Naive thymus-derived CD4-positive, alpha-beta T cell (primary cell): ENCODE measurements at regions not wholly inside any gene's neighbourhood (a gene's known extent, or its start where the extent isn't known, plus 50 kb on each side); places are given as distances from the start of the nearest gene placed in this dataset.

Experiments used
- ATAC-seq: fragments of 150-1000 bp; cut with Tn5 transposase; 2 replicates; pipeline ENCODE4 v1.10.0; 2021; ENCODE audit warnings: mild to moderate bottlenecking, moderate library complexity
- CTCF ChIA-PET: fragments of 350-600 bp; sonication (Branson Sonifier 250); formaldehyde crosslinking; loops from one replicate; lab custom pipeline; 2021; ENCODE audit warnings: antibody characterized with exemption; lab: Charles Lee
- POLR2A ChIA-PET: fragments of 350-600 bp; sonication (Branson Sonifier 250); formaldehyde crosslinking; loops from one replicate; lab custom pipeline; 2021; ENCODE audit warnings: antibody characterized with exemption, inconsistent platforms; lab: Charles Lee
- DNase-seq, 9 donors: peaks; one replicate each; pipeline versions ENCODE4 v3.0.0 to v3.0.0-alpha.2; 2020 to 2022; ENCODE audit warnings: mixed read lengths in 1 of 9
- H3K27ac ChIP-seq: one replicate; pipeline ENCODE4 v1.7.0; 2013; ENCODE audit warnings: mild to moderate bottlenecking, low read depth, low read length, moderate library complexity
- H3K27me3 ChIP-seq, 2 donors: one replicate each; pipeline ENCODE4 v1.7.0; 2013; ENCODE audit warnings: low read length in 2 of 2, mild to moderate bottlenecking in 2 of 2, moderate library complexity in 2 of 2; ENCODE audit not compliant: control insufficient read depth in 2 of 2, insufficient read depth in 2 of 2
- H3K36me3 ChIP-seq, 3 experiments: 1 replicate in 2 of 3; 2 replicates in 1 of 3; pipeline ENCODE4 v1.7.0; 2013; ENCODE audit warnings: low read length in 3 of 3, mild to moderate bottlenecking in 3 of 3, moderate library complexity in 1 of 3; ENCODE audit not compliant: insufficient read depth in 3 of 3, control insufficient read depth in 2 of 3
- H3K4me1 ChIP-seq, 2 donors: one replicate each; pipeline ENCODE4 v1.7.0; 2013; ENCODE audit warnings: low read length in 2 of 2, mild to moderate bottlenecking in 2 of 2, moderate library complexity in 1 of 2; ENCODE audit not compliant: control insufficient read depth in 2 of 2, insufficient read depth in 2 of 2
- H3K4me3 ChIP-seq: 2 replicates; pipeline ENCODE4 v1.7.0; 2013; ENCODE audit warnings: mild to moderate bottlenecking, low read length
- H3K9me3 ChIP-seq, 3 experiments: 1 replicate in 2 of 3; 2 replicates in 1 of 3; pipeline ENCODE4 v1.7.0; 2013; ENCODE audit warnings: low read length in 3 of 3; ENCODE audit not compliant: control insufficient read depth in 2 of 3
- H3K27ac Mint-ChIP-seq, 9 donors: one replicate each; pipeline ENCODE4 v1.8.0; 2020 to 2022; ENCODE audit warnings: mixed read lengths in 9 of 9, mild to moderate bottlenecking in 8 of 9, moderate library complexity in 5 of 9, inconsistent platforms in 2 of 9
- H3K27me3 Mint-ChIP-seq, 5 donors: one replicate each; pipeline ENCODE4 v1.8.0; 2021 to 2022; ENCODE audit warnings: mixed read lengths in 5 of 5, mild to moderate bottlenecking in 1 of 5
- H3K36me3 Mint-ChIP-seq, 5 donors: one replicate each; pipeline ENCODE4 v1.8.0; 2020 to 2022; ENCODE audit warnings: mixed read lengths in 5 of 5, mild to moderate bottlenecking in 3 of 5, inconsistent platforms in 1 of 5
- H3K4me1 Mint-ChIP-seq, 7 donors: one replicate each; pipeline ENCODE4 v1.8.0; 2020 to 2022; ENCODE audit warnings: mixed read lengths in 7 of 7, mild to moderate bottlenecking in 3 of 7, inconsistent platforms in 1 of 7
- H3K4me3 Mint-ChIP-seq, 10 donors: one replicate each; pipeline ENCODE4 v1.8.0; 2020 to 2022; ENCODE audit warnings: mild to moderate bottlenecking in 10 of 10, mixed read lengths in 10 of 10, moderate library complexity in 6 of 10, inconsistent platforms in 2 of 10
- H3K9me3 Mint-ChIP-seq, 11 donors: one replicate each; pipeline ENCODE4 v1.8.0; 2020 to 2022; ENCODE audit warnings: mixed read lengths in 11 of 11, mild to moderate bottlenecking in 4 of 11, inconsistent platforms in 1 of 11, moderate library complexity in 1 of 11
- intact Hi-C, 2 donors: fragments of 100-400 bp; cut with micrococcal nuclease; formaldehyde crosslinking; loops; one replicate each; pipeline ENCODE4 v1.15.1; 2023

- intact Hi-C loops: no loop called here
- DNase-seq (no peak), ATAC-seq (no peak)
- no peaks in the 10 kb centered on the region for H3K4me1 ChIP-seq
- H3K4me3 Mint-ChIP-seq: no peak overlapping the region
- H3K27ac Mint-ChIP-seq: no peak overlapping the region
- no peaks in the 10 kb centered on the region for H3K9me3 ChIP-seq
- H3K27me3 ChIP-seq: no peaks in the 10 kb centered on the region
- H3K4me1 Mint-ChIP-seq: no peaks in the 10 kb centered on the region
- CTCF ChIA-PET: no interaction called here
- no peak overlapping the region for H3K4me3 ChIP-seq
- H3K27me3 Mint-ChIP-seq: no peaks in the 10 kb centered on the region
- no peaks in the 10 kb centered on the region for H3K36me3 ChIP-seq
- H3K36me3 Mint-ChIP-seq: no peaks in the 10 kb centered on the region
- H3K27ac ChIP-seq: no peak overlapping the region
- POLR2A ChIA-PET: no interaction called here
- peaks cover 0 to 4% (median 0%) of the 10 kb centered on the region in 11 donors for H3K9me3 Mint-ChIP-seq
These were observed 81.8 kb upstream of the KCNJ3 start for GRCh38 chr2:154616659-154617058.

- no peak overlapping the region for H3K4me3 Mint-ChIP-seq
- Histone ChIP-seq H3K9me3 (no peaks in the 10 kb centered on the region), H3K4me3 (no peak overlapping the region), H3K4me1 (no peaks in the 10 kb centered on the region), H3K27me3 (no peaks in the 10 kb centered on the region), H3K36me3 (no peaks in the 10 kb centered on the region), H3K27ac (no peak overlapping the region)
- POLR2A ChIA-PET: no interaction called here
- intact Hi-C loops: loop anchor here (5.0 to 10.0 kb wide), 2 partner anchors 216 to 692 kb away; no protein-coding TSS in a partner anchor
- peaks cover 0 to 4% (median 0%) of the 10 kb centered on the region in 11 donors for H3K9me3 Mint-ChIP-seq
- H3K36me3 Mint-ChIP-seq: no peaks in the 10 kb centered on the region
- DNase-seq: no peak
- no peak for ATAC-seq
- H3K27me3 Mint-ChIP-seq: no peaks in the 10 kb centered on the region
- no peaks in the 10 kb centered on the region for H3K4me1 Mint-ChIP-seq
- CTCF ChIA-PET: no interaction called here
- H3K27ac Mint-ChIP-seq: no peak overlapping the region
These were observed 78.0 kb upstream of the KCNJ3 start for GRCh38 chr2:154620471-154620870.

- no peak overlapping the region for H3K4me3 Mint-ChIP-seq
- H3K36me3 ChIP-seq: no peaks in the 10 kb centered on the region
- H3K4me3 ChIP-seq: no peak overlapping the region
- H3K27ac Mint-ChIP-seq: no peak overlapping the region
- no peaks in the 10 kb centered on the region for H3K27me3 Mint-ChIP-seq
- intact Hi-C loops: loop anchor here (5.0 to 10.0 kb wide), 2 partner anchors 219 to 688 kb away; no protein-coding TSS in a partner anchor
- no peaks in the 10 kb centered on the region for H3K36me3 Mint-ChIP-seq
- H3K4me1 Mint-ChIP-seq: no peaks in the 10 kb centered on the region
- H3K27ac ChIP-seq: no peak overlapping the region
- ChIA-PET CTCF (interaction anchor here (0.6 kb wide), 1 partner anchor 29 kb away, joined by 3 read pairs; no protein-coding TSS in a partner anchor), POLR2A (no interaction called here)
- ATAC-seq (peak; percentile 18), DNase-seq (no peak)
- no peaks in the 10 kb centered on the region for H3K4me1 ChIP-seq
- H3K9me3 Mint-ChIP-seq: peaks cover 0 to 6% (median 0%) of the 10 kb centered on the region in 11 donors
- H3K9me3 ChIP-seq: no peaks in the 10 kb centered on the region
- H3K27me3 ChIP-seq: no peaks in the 10 kb centered on the region
These were observed 74.7 kb upstream of the KCNJ3 start for GRCh38 chr2:154623819-154624218.

DNA sequence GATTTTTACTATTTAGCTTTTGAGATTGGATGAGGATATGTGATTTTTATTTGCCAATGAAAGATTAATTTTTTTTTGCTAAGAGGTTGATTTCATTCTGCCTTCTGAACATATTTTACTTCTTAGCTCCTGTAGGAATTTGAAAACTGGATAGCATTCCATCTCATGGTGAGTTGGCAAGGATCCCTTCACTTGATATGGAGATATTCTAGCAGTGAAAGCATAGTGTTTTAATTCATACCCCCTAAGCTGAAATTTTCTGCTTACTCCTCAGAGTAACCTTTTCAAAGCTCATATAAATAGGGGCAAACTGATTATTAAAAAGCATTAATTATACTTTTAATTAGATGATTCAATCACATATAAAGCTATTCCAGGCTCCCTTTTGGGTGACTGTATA lies 61.0 kb upstream of the KCNJ3 start:
- Histone ChIP-seq H3K36me3 (no peaks in the 10 kb centered on the region), H3K4me1 (no peaks in the 10 kb centered on the region), H3K27ac (no peak overlapping the region), H3K4me3 (no peak overlapping the region), H3K27me3 (no peaks in the 10 kb centered on the region), H3K9me3 (no peaks in the 10 kb centered on the region)
- DNase-seq (no peak), ATAC-seq (no peak)
- no peaks in the 10 kb centered on the region for H3K4me1 Mint-ChIP-seq
- intact Hi-C loops: no loop called here
- no peaks in the 10 kb centered on the region for H3K27me3 Mint-ChIP-seq
- H3K36me3 Mint-ChIP-seq: no peaks in the 10 kb centered on the region
- peaks cover 0 to 10% (median 0%) of the 10 kb centered on the region in 11 donors for H3K9me3 Mint-ChIP-seq
- ChIA-PET POLR2A (no interaction called here), CTCF (no interaction called here)
- H3K4me3 Mint-ChIP-seq: no peak overlapping the region
- H3K27ac Mint-ChIP-seq: no peak overlapping the region

- Histone ChIP-seq H3K4me3 (no peak overlapping the region), H3K27ac (no peak overlapping the region), H3K36me3 (no peaks in the 10 kb centered on the region), H3K27me3 (no peaks in the 10 kb centered on the region), H3K4me1 (no peaks in the 10 kb centered on the region), H3K9me3 (no peaks in the 10 kb centered on the region)
- intact Hi-C loops: no loop called here
- Mint-ChIP-seq H3K9me3 (peaks cover 0 to 10% (median 0%) of the 10 kb centered on the region in 11 donors), H3K27me3 (no peaks in the 10 kb centered on the region), H3K27ac (no peak overlapping the region), H3K4me1 (no peaks in the 10 kb centered on the region), H3K4me3 (no peak overlapping the region), H3K36me3 (no peaks in the 10 kb centered on the region)
- ChIA-PET POLR2A (no interaction called here), CTCF (no interaction called here)
- DNase-seq (no peak), ATAC-seq (no peak)
These were observed 59.7 kb upstream of the KCNJ3 start for GRCh38 chr2:154638783-154639182.

GRCh38 chr2:154640000-154640399 lies 58.5 kb upstream of the KCNJ3 start:
- H3K27me3 ChIP-seq: no peaks in the 10 kb centered on the region
- H3K4me3 ChIP-seq: no peak overlapping the region
- DNase-seq (no peak), ATAC-seq (no peak)
- no peak overlapping the region for H3K27ac ChIP-seq
- Mint-ChIP-seq H3K9me3 (peaks cover 0 to 10% (median 0%) of the 10 kb centered on the region in 11 donors), H3K4me3 (no peak overlapping the region), H3K27ac (no peak overlapping the region), H3K27me3 (no peaks in the 10 kb centered on the region), H3K4me1 (no peaks in the 10 kb centered on the region), H3K36me3 (no peaks in the 10 kb centered on the region)
- POLR2A ChIA-PET: no interaction called here
- CTCF ChIA-PET: interaction anchor here (0.6 kb wide), 1 partner anchor 10 kb away, joined by 3 read pairs; no protein-coding TSS in a partner anchor
- H3K9me3 ChIP-seq: no peaks in the 10 kb centered on the region
- no peaks in the 10 kb centered on the region for H3K36me3 ChIP-seq
- intact Hi-C loops: no loop called here
- no peaks in the 10 kb centered on the region for H3K4me1 ChIP-seq
